Common myeloid progenitor, CD34-positive (primary cell): ENCODE measurements at regions not wholly inside any gene's neighbourhood (a gene's known extent, or its start where the extent isn't known, plus 50 kb on each side); places are given as distances from the start of the nearest gene placed in this dataset.

Source experiments
- CTCF ChIA-PET: fragments of 350-600 bp; sonication (Branson Sonifier 250); formaldehyde crosslinking; loops from one replicate; lab custom pipeline; 2021; ENCODE audit warnings: antibody characterized with exemption; lab: Charles Lee
- POLR2A ChIA-PET: fragments of 350-600 bp; sonication (Branson Sonifier 250); formaldehyde crosslinking; loops from one replicate; lab custom pipeline; 2021; ENCODE audit warnings: antibody characterized with exemption; lab: Charles Lee
- DNase-seq, 3 donors: peaks; one replicate each; pipeline versions ENCODE4 v3.0.0 to v3.0.0-alpha.2; 2013
- H3K27ac ChIP-seq, 2 experiments: 1 replicate in 1 of 2; 2 replicates in 1 of 2; pipeline ENCODE4 v1.7.0; 2013; ENCODE audit warnings: inconsistent platforms in 2 of 2, low read length in 2 of 2, mild to moderate bottlenecking in 2 of 2, low read depth in 1 of 2, moderate library complexity in 1 of 2; ENCODE audit not compliant: severe bottlenecking in 2 of 2, insufficient read depth in 1 of 2, poor library complexity in 1 of 2
- H3K27me3 ChIP-seq, 5 experiments: replicated peaks in 2 of 5; 1 replicate in 3 of 5; 2 replicates in 2 of 5; pipeline versions ENCODE4 v1.6.1 to v1.7.0; 2013; ENCODE audit warnings: low read length in 4 of 5, mild to moderate bottlenecking in 2 of 5, moderate library complexity in 2 of 5, inconsistent platforms in 1 of 5; ENCODE audit not compliant: insufficient read depth in 5 of 5, control insufficient read depth in 4 of 5
- H3K36me3 ChIP-seq, 4 experiments: 1 replicate in 2 of 4; 2 replicates in 2 of 4; pipeline versions ENCODE4 v1.6.1 to v1.7.0; 2013; ENCODE audit warnings: low read length in 3 of 4, control low read depth in 1 of 4, mild to moderate bottlenecking in 1 of 4; ENCODE audit not compliant: control insufficient read depth in 4 of 4, insufficient read depth in 4 of 4
- H3K4me1 ChIP-seq, 4 experiments: 1 replicate in 3 of 4; 2 replicates in 1 of 4; pipeline versions ENCODE4 v1.6.1 to v1.7.1; 2013; ENCODE audit warnings: low read length in 3 of 4, mild to moderate bottlenecking in 3 of 4, control low read depth in 1 of 4, inconsistent platforms in 1 of 4, moderate library complexity in 1 of 4; ENCODE audit not compliant: control insufficient read depth in 4 of 4, insufficient read depth in 4 of 4; ENCODE audit errors: control extremely low read depth in 1 of 4
- H3K4me3 ChIP-seq, 7 experiments: 1 replicate in 4 of 7; 2 replicates in 3 of 7; pipeline versions ENCODE4 v1.5.1 to v1.7.0; 2013; ENCODE audit warnings: mild to moderate bottlenecking in 7 of 7, low read length in 6 of 7, moderate library complexity in 6 of 7, inconsistent platforms in 2 of 7, low read depth in 2 of 7, control low read depth in 1 of 7; ENCODE audit not compliant: insufficient read depth in 4 of 7, control insufficient read depth in 1 of 7; ENCODE audit errors: extremely low read depth in 1 of 7
- H3K9me3 ChIP-seq, 5 experiments: 1 replicate in 4 of 5; 2 replicates in 1 of 5; pipeline versions ENCODE4 v1.6.1 to v1.7.1; 2013; ENCODE audit warnings: low read length in 4 of 5, mild to moderate bottlenecking in 2 of 5, inconsistent platforms in 1 of 5, low read depth in 1 of 5, moderate library complexity in 1 of 5; ENCODE audit not compliant: control insufficient read depth in 4 of 5, insufficient read depth in 2 of 5; ENCODE audit errors: control extremely low read depth in 1 of 5
- WGBS: methylation state at CpG from one replicate; pipeline ENCODE4 v1.1.5; 2013; ENCODE audit not compliant: insufficient coverage; 5-methylcytosine and 5-hydroxymethylcytosine counted together

GRCh38 chr16:62966626-62967025 is 930.4 kb upstream of the CDH8 start:
- no peak overlapping the region for H3K27ac ChIP-seq
- no peak overlapping the region for H3K4me3 ChIP-seq
- H3K27me3 ChIP-seq, result no peaks in the 10 kb centered on the region
- CTCF ChIA-PET, result no interaction called here
- POLR2A ChIA-PET, result no interaction called here
- H3K4me1 ChIP-seq, result no peaks in the 10 kb centered on the region
- no peak for DNase-seq
- WGBS, result no CpG with 5 or more reads among the region's 1 CpG
- H3K9me3 ChIP-seq, result no peaks in the 10 kb centered on the region
- H3K36me3 ChIP-seq, result no peaks in the 10 kb centered on the region

GRCh38 chr16:62965831-62966230 is 929.6 kb upstream of the CDH8 start:
- Histone ChIP-seq H3K27me3 (no peaks in the 10 kb centered on the region), H3K4me3 (no peak overlapping the region), H3K9me3 (no peaks in the 10 kb centered on the region), H3K4me1 (no peaks in the 10 kb centered on the region), H3K27ac (no peak overlapping the region), H3K36me3 (no peaks in the 10 kb centered on the region)
- ChIA-PET CTCF (no interaction called here), POLR2A (no interaction called here)
- no peak for DNase-seq
- WGBS, result 89% methylated on average over 3 of the region's 3 CpGs

GRCh38 chr16:62963846-62964245 is 927.6 kb upstream of the CDH8 start:
- H3K36me3 ChIP-seq, result no peaks in the 10 kb centered on the region
- CTCF ChIA-PET, result no interaction called here
- POLR2A ChIA-PET, result no interaction called here
- DNase-seq, result no peak
- no peaks in the 10 kb centered on the region for H3K27me3 ChIP-seq
- H3K27ac ChIP-seq, result no peak overlapping the region
- H3K4me1 ChIP-seq, result no peaks in the 10 kb centered on the region
- no peak overlapping the region for H3K4me3 ChIP-seq
- no CpG with 5 or more reads among the region's 2 CpGs for WGBS
- H3K9me3 ChIP-seq, result no peaks in the 10 kb centered on the region

- Histone ChIP-seq H3K27ac (no peak overlapping the region), H3K4me1 (no peaks in the 10 kb centered on the region), H3K4me3 (no peak overlapping the region), H3K27me3 (no peaks in the 10 kb centered on the region), H3K9me3 (no peaks in the 10 kb centered on the region), H3K36me3 (no peaks in the 10 kb centered on the region)
- POLR2A ChIA-PET, result no interaction called here
- DNase-seq, result no peak
- WGBS, result 68% methylated on average over 4 of the region's 7 CpGs
- CTCF ChIA-PET, result no interaction called here
These were observed 918.8 kb upstream of the CDH8 start for GRCh38 chr16:62955033-62955349.

GRCh38 chr16:62954144-62955032 is 918.1 kb upstream of the CDH8 start:
- ChIA-PET CTCF (no interaction called here), POLR2A (no interaction called here)
- Histone ChIP-seq H3K27ac (no peak overlapping the region), H3K27me3 (no peaks in the 10 kb centered on the region), H3K9me3 (no peaks in the 10 kb centered on the region), H3K4me3 (no peak overlapping the region), H3K4me1 (no peaks in the 10 kb centered on the region), H3K36me3 (no peaks in the 10 kb centered on the region)
- WGBS, result 93% methylated on average over 4 of the region's 9 CpGs
- no peak for DNase-seq

GRCh38 chr16:62950351-62950750 is 914.1 kb upstream of the CDH8 start:
- CTCF ChIA-PET, result no interaction called here

GRCh38 chr16:62940569-62940968 is 904.3 kb upstream of the CDH8 start:
- no peaks in the 10 kb centered on the region for H3K36me3 ChIP-seq
- POLR2A ChIA-PET, result no interaction called here
- CTCF ChIA-PET, result no interaction called here
- 33% methylated on average over 1 of the region's 4 CpGs for WGBS
- H3K27ac ChIP-seq, result no peak overlapping the region
- no peak overlapping the region for H3K4me3 ChIP-seq
- H3K27me3 ChIP-seq, result no peaks in the 10 kb centered on the region
- DNase-seq, result no peak
- H3K9me3 ChIP-seq, result no peaks in the 10 kb centered on the region
- H3K4me1 ChIP-seq, result no peaks in the 10 kb centered on the region

More at GRCh38 chr16:62950351-62950750, 914.1 kb upstream of the CDH8 start:
- DNase-seq, result no peak
- Histone ChIP-seq H3K4me1 (no peaks in the 10 kb centered on the region), H3K36me3 (no peaks in the 10 kb centered on the region), H3K9me3 (no peaks in the 10 kb centered on the region), H3K4me3 (no peak overlapping the region), H3K27ac (no peak overlapping the region), H3K27me3 (no peaks in the 10 kb centered on the region)
- whole genome bisulfite sequencing, result 91% methylated on average over 1 of the region's 4 CpGs
- POLR2A ChIA-PET, result no interaction called here
